Mucosa of rectum (tissue), 2 donors: ENCODE measurements at regions not wholly inside any gene's neighbourhood (a gene's known extent, or its start where the extent isn't known, plus 50 kb on each side); places are given as distances from the start of the nearest gene placed in this dataset.
"Not testable (repeated sequence)": the region's sequence is repeated elsewhere in the genome, so short reads cannot be mapped to it uniquely, and the experiment has no call there.

Experiments used
- H3K27ac ChIP-seq, 2 donors: one replicate each; pipeline ENCODE4 v1.7.0; 2013; ENCODE audit warnings: inconsistent platforms in 2 of 2, low read depth in 2 of 2, low read length in 2 of 2
- H3K27me3 ChIP-seq, 2 donors: one replicate each; pipeline ENCODE4 v1.7.0; 2013; ENCODE audit warnings: low read length in 2 of 2; ENCODE audit not compliant: control insufficient read depth in 2 of 2, insufficient read depth in 2 of 2
- H3K36me3 ChIP-seq, 2 donors: one replicate each; pipeline ENCODE4 v1.7.0; 2013; ENCODE audit warnings: low read length in 2 of 2; ENCODE audit not compliant: control insufficient read depth in 2 of 2, insufficient read depth in 2 of 2
- H3K4me1 ChIP-seq, 2 donors: one replicate each; pipeline ENCODE4 v1.7.0; 2013; ENCODE audit warnings: low read length in 2 of 2, mild to moderate bottlenecking in 1 of 2; ENCODE audit not compliant: control insufficient read depth in 2 of 2, insufficient read depth in 2 of 2
- H3K4me3 ChIP-seq, 2 donors: one replicate each; pipeline ENCODE4 v1.7.0; 2013; ENCODE audit warnings: low read length in 2 of 2
- H3K9ac ChIP-seq, 2 donors: one replicate each; pipeline ENCODE4 v1.7.0; 2013; ENCODE audit warnings: low read length in 2 of 2, low read depth in 1 of 2, mild to moderate bottlenecking in 1 of 2
- H3K9me3 ChIP-seq, 2 donors: one replicate each; pipeline ENCODE4 v1.7.0; 2013; ENCODE audit warnings: low read length in 2 of 2; ENCODE audit not compliant: control insufficient read depth in 2 of 2
- donor health status: healthy.
- donor health status: Normal muscosa, but diverticular disease.

DNA sequence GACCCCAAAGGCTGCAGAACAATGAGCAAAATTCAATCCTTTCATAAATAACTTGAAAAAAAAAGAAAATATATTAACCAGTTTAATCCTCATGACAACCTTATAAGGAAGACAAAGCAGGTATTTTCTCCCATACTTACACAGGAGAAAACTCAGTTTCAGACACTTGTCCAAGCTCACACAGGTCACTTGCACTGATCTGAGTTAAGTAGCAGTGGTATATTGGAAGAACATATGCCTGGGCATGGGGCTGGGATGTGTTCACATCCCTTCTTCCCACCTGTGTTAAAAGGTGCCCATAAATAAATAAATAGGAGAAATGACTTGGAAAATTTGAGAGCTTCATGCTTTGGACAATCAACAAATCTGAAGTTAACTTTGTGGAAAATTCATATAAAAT is 63.5 kb upstream of the SELENOP start:
- no peaks in the 10 kb centered on the region for H3K9me3 ChIP-seq
- H3K9ac ChIP-seq: no peak overlapping the region
- H3K36me3 ChIP-seq: no peaks in the 10 kb centered on the region
- H3K27ac ChIP-seq: peak overlapping the region in 1 of 2 donors; percentile 76
- no peak overlapping the region for H3K4me3 ChIP-seq
- no peaks in the 10 kb centered on the region for H3K27me3 ChIP-seq
- H3K4me1 ChIP-seq: peaks cover 30 to 63% of the 10 kb centered on the region in 2 donors

- no peaks in the 10 kb centered on the region for H3K36me3 ChIP-seq
- H3K9ac ChIP-seq: no peak overlapping the region
- no peak overlapping the region for H3K4me3 ChIP-seq
- peak overlapping the region in 1 of 2 donors; percentile 76 for H3K27ac ChIP-seq
- H3K9me3 ChIP-seq: no peaks in the 10 kb centered on the region
- no peaks in the 10 kb centered on the region for H3K27me3 ChIP-seq
- H3K4me1 ChIP-seq: peaks cover 30 to 58% of the 10 kb centered on the region in 2 donors
Observed at GRCh38 chr5:42874621-42875198, 63.0 kb upstream of the SELENOP start.

DNA sequence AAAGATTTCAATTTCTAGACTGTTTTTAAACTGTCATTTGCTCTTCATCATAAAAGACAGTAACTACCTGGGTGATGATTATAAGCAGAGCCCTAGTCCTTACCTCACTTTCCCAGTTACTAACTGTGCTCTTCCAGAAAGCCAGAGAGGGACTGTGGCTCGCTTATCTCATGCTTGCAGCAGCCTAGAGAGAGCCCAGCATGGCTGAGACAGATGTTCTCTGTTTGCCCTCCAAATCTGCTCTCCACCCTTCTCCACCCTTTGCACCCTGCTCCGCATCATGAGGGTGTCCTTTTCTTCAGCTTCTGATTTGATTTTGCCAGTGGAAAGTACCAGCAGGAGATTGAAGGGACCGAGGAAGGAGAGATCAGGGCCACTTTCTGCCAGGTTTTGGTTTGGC is 61.2 kb upstream of the SELENOP start:
- no peak overlapping the region for H3K9ac ChIP-seq
- H3K27me3 ChIP-seq: no peaks in the 10 kb centered on the region
- no peak overlapping the region for H3K27ac ChIP-seq
- H3K4me1 ChIP-seq: peaks cover 20 to 40% of the 10 kb centered on the region in 2 donors
- H3K4me3 ChIP-seq: no peak overlapping the region
- H3K9me3 ChIP-seq: no peaks in the 10 kb centered on the region
- H3K36me3 ChIP-seq: no peaks in the 10 kb centered on the region

GRCh38 chr5:42870882-42871418 is 59.3 kb upstream of the SELENOP start:
- H3K9me3 ChIP-seq: no peaks in the 10 kb centered on the region
- peaks cover 15 to 21% of the 10 kb centered on the region in 2 donors for H3K4me1 ChIP-seq
- H3K27ac ChIP-seq: no peak overlapping the region
- H3K4me3 ChIP-seq: no peak overlapping the region
- H3K9ac ChIP-seq: no peak overlapping the region
- H3K27me3 ChIP-seq: no peaks in the 10 kb centered on the region
- no peaks in the 10 kb centered on the region for H3K36me3 ChIP-seq

- H3K27me3 ChIP-seq, H3K9ac ChIP-seq, H3K4me3 ChIP-seq, H3K36me3 ChIP-seq, H3K9me3 ChIP-seq, H3K27ac ChIP-seq, H3K4me1 ChIP-seq: not testable (repeated sequence)
Observed at GRCh38 chr5:42868417-42868816, 56.7 kb upstream of the SELENOP start.

DNA sequence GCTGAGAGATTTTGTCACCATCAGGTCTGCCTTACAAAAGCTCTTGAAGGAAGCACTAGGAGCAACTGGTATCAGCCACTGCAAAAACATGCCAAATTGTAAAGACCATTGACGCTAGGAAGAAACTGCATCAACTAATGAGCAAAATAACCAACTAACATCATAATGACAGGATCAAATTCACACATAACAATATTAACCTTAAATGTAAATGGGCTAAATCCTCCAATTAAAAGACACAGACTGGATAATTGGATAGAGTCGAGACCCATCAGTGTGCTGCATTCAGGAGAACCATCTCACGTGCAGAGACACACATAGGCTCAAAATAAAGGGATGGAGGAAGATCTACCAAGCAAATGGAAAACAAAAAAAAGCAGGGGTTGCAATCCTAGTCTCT is 53.1 kb upstream of the SELENOP start:
- not testable (repeated sequence) for H3K4me1 ChIP-seq

More for the DNA sequence above, 53.1 kb upstream of the SELENOP start:
- H3K4me3 ChIP-seq, H3K9ac ChIP-seq, H3K9me3 ChIP-seq, H3K27ac ChIP-seq, H3K27me3 ChIP-seq, H3K36me3 ChIP-seq: not testable (repeated sequence)
